ENCODE measurements at regions not wholly inside any gene's neighbourhood (a gene's known extent, or its start where the extent isn't known, plus 50 kb on each side); places are given as distances from the start of the nearest gene placed in this dataset.

GRCh38 chr10:61100887-61101286 is 156.9 kb upstream of the RHOBTB1 start:
- H3K27me3 Mint-ChIP-seq (ENCODE audit: insufficient read depth, unreplicated experiment): peaks cover 11% of the 10 kb centered on the region
- intact Hi-C loops (cut with micrococcal nuclease): no loop called here
- no peaks in the 10 kb centered on the region for H3K4me1 Mint-ChIP-seq (ENCODE audit: insufficient read depth, unreplicated experiment)
- DNase-seq (ENCODE audit: unreplicated experiment): no peak
- ChIA-PET POLR2A (no interaction called here), CTCF (interaction anchor here (0.8 kb wide), 1 partner anchor 49 kb away, joined by 4 read pairs; no protein-coding TSS in a partner anchor)
- no peak overlapping the region for H3K27ac Mint-ChIP-seq (ENCODE audit: low read depth, unreplicated experiment)
- no peaks in the 10 kb centered on the region for H3K9me3 Mint-ChIP-seq (ENCODE audit: unreplicated experiment)
- TF ChIP-seq CTCF (IDR thresholded peaks at IDR 0.05; ENCODE audit: unreplicated experiment): no peak
- no TSS peak for BruUV-seq (replicated peaks)
- no peak overlapping the region for H3K4me3 Mint-ChIP-seq (ENCODE audit: unreplicated experiment)
- H3K36me3 Mint-ChIP-seq (ENCODE audit: insufficient read depth, unreplicated experiment): no peaks in the 10 kb centered on the region

- no peaks in the 10 kb centered on the region for H3K4me1 Mint-ChIP-seq (ENCODE audit: insufficient read depth, unreplicated experiment)
- H3K36me3 Mint-ChIP-seq (ENCODE audit: insufficient read depth, unreplicated experiment): no peaks in the 10 kb centered on the region
- no peak overlapping the region for H3K27ac Mint-ChIP-seq (ENCODE audit: low read depth, unreplicated experiment)
- ChIA-PET CTCF (interaction anchor here (0.6 kb wide), 1 partner anchor 15 kb away, joined by 8 read pairs; no protein-coding TSS in a partner anchor), POLR2A (interaction anchor here (1.2 kb wide), 1 partner anchor 26 kb away, joined by 4 read pairs; no protein-coding TSS in a partner anchor)
- no peak for DNase-seq (ENCODE audit: unreplicated experiment)
- intact Hi-C loops (cut with micrococcal nuclease): no loop called here
- no peak overlapping the region for H3K4me3 Mint-ChIP-seq (ENCODE audit: unreplicated experiment)
- BruUV-seq (replicated peaks): no TSS peak
- no peaks in the 10 kb centered on the region for H3K9me3 Mint-ChIP-seq (ENCODE audit: unreplicated experiment)
- TF ChIP-seq CTCF (IDR thresholded peaks at IDR 0.05; ENCODE audit: unreplicated experiment): no peak
- peaks cover 11% of the 10 kb centered on the region for H3K27me3 Mint-ChIP-seq (ENCODE audit: insufficient read depth, unreplicated experiment)
Observed at GRCh38 chr10:61099756-61100155, 155.8 kb upstream of the RHOBTB1 start.

GRCh38 chr10:61098966-61099365 is 155.0 kb upstream of the RHOBTB1 start:
- no peaks in the 10 kb centered on the region for H3K4me1 Mint-ChIP-seq (ENCODE audit: insufficient read depth, unreplicated experiment)
- intact Hi-C loops (cut with micrococcal nuclease): no loop called here

GRCh38 chr10:61097026-61097425 is 153.0 kb upstream of the RHOBTB1 start:
- no peak overlapping the region for H3K4me3 Mint-ChIP-seq (ENCODE audit: unreplicated experiment)
- H3K9me3 Mint-ChIP-seq (ENCODE audit: unreplicated experiment): no peaks in the 10 kb centered on the region
- no TSS peak for BruUV-seq (replicated peaks)
- ChIA-PET CTCF (no interaction called here), POLR2A (no interaction called here)
- no peaks in the 10 kb centered on the region for H3K4me1 Mint-ChIP-seq (ENCODE audit: insufficient read depth, unreplicated experiment)
- DNase-seq (ENCODE audit: unreplicated experiment): no peak
- no peak overlapping the region for H3K27ac Mint-ChIP-seq (ENCODE audit: low read depth, unreplicated experiment)
- no peaks in the 10 kb centered on the region for H3K36me3 Mint-ChIP-seq (ENCODE audit: insufficient read depth, unreplicated experiment)
- intact Hi-C loops (cut with micrococcal nuclease): no loop called here
- TF ChIP-seq CTCF (IDR thresholded peaks at IDR 0.05; ENCODE audit: unreplicated experiment): no peak
- H3K27me3 Mint-ChIP-seq (ENCODE audit: insufficient read depth, unreplicated experiment): peaks cover 11% of the 10 kb centered on the region

More at GRCh38 chr10:61098966-61099365, 155.0 kb upstream of the RHOBTB1 start:
- TF ChIP-seq CTCF (IDR thresholded peaks at IDR 0.05; ENCODE audit: unreplicated experiment): no peak
- Mint-ChIP-seq H3K27me3 (ENCODE audit: insufficient read depth, unreplicated experiment) (peaks cover 11% of the 10 kb centered on the region), H3K4me3 (ENCODE audit: unreplicated experiment) (no peak overlapping the region), H3K36me3 (ENCODE audit: insufficient read depth, unreplicated experiment) (no peaks in the 10 kb centered on the region), H3K9me3 (ENCODE audit: unreplicated experiment) (no peaks in the 10 kb centered on the region), H3K27ac (ENCODE audit: low read depth, unreplicated experiment) (no peak overlapping the region)
- ChIA-PET POLR2A (interaction anchor here (1.2 kb wide), 1 partner anchor 27 kb away, joined by 4 read pairs; no protein-coding TSS in a partner anchor), CTCF (no interaction called here)
- no peak for DNase-seq (ENCODE audit: unreplicated experiment)
- no TSS peak for BruUV-seq (replicated peaks)
